ENCODE measurements at regions not wholly inside any gene's neighbourhood (a gene's known extent, or its start where the extent isn't known, plus 50 kb on each side); places are given as distances from the start of the nearest gene placed in this dataset.

DNA sequence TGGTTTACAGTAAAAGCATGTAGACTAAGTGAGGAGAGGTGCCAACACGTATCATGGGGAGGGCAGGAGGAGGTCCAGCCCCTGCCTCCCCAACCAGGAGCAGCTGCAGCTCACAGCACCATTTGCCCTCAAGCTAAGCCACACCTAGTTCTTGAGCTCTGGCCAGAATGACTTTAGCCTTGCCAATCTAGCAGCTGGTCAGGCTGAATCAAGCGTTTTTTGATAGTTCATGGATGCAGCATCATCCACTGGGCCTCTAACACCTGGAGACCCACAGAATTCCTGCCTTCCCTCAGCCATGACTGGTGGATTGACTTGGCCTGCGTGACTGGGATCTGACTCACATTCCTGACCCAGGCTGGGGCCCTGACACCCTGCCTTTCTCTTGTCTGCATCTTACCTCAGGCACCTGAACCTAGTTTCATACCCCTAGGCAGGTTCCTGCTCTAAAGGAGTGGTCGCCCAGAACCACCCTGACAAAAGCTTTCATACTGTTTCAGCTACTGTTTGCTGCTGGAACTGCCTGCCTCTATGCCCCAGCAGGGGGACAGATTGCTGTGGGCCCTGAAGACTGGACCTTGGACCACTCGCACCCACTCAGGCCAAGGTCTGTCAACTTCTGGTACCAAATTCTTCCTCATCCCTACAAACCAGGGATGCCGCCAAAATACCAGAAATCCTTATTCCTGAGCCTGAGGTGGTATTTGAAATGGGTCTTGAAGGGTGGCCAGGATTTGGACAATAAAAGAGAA, 122.3 kb downstream of the QRSL1 start:
- TF ChIP-seq, protein P1, sequence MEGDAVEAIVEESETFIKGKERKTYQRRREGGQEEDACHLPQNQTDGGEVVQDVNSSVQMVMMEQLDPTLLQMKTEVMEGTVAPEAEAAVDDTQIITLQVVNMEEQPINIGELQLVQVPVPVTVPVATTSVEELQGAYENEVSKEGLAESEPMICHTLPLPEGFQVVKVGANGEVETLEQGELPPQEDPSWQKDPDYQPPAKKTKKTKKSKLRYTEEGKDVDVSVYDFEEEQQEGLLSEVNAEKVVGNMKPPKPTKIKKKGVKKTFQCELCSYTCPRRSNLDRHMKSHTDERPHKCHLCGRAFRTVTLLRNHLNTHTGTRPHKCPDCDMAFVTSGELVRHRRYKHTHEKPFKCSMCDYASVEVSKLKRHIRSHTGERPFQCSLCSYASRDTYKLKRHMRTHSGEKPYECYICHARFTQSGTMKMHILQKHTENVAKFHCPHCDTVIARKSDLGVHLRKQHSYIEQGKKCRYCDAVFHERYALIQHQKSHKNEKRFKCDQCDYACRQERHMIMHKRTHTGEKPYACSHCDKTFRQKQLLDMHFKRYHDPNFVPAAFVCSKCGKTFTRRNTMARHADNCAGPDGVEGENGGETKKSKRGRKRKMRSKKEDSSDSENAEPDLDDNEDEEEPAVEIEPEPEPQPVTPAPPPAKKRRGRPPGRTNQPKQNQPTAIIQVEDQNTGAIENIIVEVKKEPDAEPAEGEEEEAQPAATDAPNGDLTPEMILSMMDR (IDR thresholded peaks at IDR 0.05): no peak
- no peak for TF ChIP-seq POLR2A (IDR thresholded peaks at IDR 0.05)

All from lower leg skin (tissue), 3 donors.